Ammon's horn (tissue), 1 donor: ENCODE measurements at regions not wholly inside any gene's neighbourhood (a gene's known extent, or its start where the extent isn't known, plus 50 kb on each side); places are given as distances from the start of the nearest gene placed in this dataset.
"Not testable (repeated sequence)": the region's sequence is repeated elsewhere in the genome, so short reads cannot be mapped to it uniquely, and the experiment has no call there.

Experiments used
- DNase-seq: peaks from one replicate; pipeline ENCODE4 v3.0.0-alpha.2; 2016; ENCODE audit warnings: low spot score

DNA sequence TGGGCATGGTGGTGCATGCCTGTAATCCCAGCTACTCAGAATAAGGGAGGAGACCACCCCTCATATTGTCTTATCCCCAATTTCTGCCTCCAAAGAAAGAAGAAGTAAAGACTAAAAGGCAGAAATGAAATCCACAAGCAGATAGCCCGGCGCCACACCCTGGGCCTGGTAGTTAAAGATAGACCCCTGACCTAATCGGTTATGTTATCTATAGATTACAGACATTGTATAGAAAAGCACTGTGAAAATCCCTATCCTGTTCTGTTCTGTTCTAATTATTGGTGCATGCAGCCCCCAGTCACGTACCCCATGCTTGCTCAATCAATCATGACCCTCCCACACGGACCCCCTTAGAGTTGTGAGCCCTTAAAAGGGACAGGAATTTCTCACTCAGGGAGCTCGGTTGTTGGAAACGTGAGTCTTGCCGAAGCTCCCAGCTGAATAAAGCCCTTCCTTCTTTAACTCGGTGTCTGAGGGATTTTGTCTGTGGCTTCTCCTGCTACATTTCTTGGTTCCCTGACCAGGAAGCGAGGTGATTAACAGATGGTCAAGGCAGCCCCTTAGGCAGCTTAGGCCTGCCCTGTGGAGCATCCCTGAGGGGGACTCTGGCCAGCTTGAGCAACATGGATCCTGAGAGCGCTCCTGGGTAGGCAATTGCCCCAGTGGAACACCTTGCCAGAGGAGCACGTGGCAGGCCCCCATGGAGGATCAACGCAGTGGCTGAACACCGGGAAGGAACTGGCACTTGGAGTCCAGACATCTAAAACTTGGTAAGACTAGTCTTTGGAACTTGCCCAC is 188.7 kb upstream of the NDUFV2 start:
- not testable (repeated sequence) for DNase-seq

DNA sequence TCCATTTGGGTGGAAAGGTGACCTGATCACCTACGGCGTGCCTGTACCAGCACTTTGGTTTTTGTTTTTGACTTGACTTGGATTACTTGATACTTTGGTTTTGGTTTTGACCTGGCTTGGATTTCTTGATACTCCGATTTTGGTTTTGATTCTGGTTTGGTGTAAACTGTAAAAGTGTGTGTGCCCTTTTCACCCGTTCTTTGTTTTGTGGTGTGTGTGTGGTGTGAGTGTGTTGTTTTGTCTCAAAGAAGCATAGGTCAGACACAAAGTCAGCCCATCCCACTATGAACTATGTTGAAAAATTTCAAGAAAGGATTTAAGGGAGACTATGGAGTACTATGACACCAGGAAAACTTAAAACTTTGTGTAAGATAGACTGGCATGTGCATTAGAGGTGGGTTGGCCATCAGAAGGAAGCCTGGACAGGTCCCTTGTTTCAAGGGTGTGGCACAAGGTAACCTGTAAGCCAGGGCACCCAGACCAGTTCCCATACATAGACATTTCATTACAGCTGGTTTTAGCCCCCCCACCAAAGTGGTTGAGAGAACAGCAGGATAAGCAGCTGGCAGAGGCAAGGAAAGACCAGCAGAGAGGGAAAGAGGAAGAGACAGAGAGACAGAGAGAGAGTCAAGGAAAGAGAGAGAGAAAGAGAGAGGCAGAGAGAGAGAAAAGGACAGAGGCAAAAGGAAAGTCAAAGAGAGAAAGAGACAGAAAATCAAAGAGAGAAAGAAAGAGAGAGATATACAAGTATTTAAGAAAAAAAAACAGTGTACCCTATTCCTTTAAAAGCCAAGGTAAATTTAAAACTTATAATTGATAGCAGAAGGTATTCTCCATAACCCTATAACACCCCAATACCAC is 187.9 kb upstream of the NDUFV2 start:
- DNase-seq, result not testable (repeated sequence)

DNA sequence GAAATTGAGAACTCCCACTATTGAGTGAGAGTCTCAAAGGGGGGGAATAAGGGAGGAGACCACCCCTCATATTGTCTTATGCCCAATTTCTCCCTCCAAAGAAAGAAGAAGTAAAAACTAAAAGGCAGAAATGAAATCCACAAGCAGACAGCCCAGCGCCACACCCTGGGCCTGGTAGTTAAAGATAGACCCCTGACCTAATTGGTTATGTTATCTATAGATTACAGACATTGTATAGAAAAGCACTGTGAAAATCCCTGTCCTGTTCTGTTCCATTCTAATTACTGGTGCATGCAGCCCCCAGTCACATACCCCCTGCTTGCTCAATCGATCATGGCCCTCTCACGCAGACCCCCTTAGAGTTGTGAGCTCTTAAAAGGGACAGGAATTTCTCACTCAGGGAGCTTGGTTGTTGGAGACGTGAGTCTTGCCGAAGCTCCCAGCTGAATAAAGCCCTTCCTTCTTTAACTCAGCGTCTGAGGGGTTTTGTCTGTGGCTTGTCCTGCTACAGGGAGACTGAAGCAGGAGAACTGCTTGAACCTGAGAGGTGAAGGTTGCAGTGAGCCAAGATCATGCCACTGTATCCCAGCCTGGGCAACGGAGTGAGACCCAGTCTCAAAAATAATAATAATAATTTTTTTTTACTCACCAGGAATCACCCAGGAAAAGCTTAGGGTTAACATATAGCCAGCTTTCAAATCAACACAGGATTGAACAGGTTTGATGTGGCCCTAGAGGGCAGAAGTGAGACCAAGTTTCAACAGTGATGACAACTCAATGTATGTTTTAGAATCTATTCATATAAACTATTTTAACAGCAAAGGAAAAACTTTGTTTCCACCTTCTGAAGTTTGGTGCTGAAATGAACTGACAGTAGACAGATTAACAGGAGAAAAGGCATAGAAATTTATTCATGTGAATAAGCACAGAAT is 181.4 kb upstream of the NDUFV2 start:
- DNase-seq, result not testable (repeated sequence)

DNA sequence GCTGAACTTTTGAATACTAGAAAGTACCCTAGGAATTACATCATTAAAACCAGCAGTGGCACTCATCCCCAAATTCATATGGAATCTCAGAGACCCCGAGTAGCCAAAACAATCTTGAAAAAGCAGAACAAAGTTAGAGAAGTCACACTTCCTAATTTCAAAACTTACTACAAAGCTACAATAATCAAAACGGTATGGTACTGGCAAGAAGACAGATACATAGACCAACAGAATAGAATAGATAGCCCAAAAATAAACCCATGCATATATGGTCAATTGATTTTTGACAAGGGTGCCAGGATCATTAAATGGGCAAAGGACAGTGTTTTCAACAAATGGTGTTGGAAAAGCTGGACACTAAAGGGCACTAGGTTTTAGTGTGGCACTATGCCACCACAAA is 176.0 kb upstream of the NDUFV2 start:
- no peak for DNase-seq

DNA sequence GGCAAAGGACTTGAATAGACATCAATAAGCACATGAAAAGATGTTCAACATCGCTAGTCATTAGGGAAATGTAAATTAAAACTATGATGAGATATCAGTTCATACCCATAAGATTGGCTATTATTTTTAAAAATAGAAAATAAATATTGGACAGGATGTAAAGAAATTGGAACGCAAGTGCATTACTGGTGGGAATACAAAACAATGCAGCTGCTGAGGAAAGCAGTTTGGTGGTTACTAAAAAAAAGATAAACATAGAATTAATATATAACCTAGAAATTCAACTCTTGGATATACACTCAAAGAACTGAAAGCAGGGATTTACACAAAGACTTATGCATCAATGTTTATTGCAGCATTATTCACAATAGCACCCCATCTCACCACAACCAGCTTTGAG is 174.5 kb upstream of the NDUFV2 start:
- DNase-seq, result no peak

DNA sequence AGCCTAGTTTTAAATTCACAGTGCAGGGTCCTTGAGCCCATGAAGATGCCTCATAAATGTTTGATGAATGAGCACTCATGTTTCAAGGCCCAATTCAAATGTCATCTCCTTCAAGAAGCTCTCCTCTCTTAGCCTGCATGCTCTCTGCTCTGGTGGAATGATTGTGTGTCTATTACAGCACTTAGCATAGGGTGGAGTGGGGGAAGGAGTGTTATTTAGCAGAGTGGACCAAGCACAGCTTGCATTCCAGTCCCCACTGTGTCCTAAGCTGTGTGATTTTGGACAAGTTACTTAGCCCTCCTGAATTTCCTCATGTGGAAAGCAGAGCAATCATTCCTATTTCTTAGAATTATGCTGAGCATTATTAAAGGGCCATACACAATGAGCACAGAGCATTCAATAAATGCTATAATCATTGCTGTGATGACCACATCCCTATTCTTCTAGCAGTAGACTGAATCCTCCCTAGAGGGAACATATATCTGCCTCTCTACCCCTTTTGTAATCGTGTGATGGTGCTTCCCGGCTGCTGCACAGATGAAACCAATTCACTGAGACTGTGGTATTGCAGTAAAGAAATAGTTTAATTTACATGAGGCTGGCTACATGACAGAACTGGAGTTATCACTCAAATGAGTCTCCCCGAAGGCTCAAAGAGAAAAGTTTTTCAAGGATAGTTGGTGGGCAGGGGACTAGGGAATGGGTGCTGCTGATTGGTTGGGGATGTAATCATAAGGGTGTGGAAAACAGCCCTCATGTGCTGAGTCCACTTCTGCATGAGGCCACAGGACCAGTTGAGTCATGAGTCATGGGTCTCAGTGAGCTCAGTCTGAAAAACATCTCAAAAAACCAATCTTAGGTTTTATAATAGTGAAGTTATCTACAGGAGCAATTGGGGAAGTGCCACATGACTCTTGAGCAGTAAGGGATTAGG is 173.4 kb upstream of the NDUFV2 start:
- no peak for DNase-seq

DNA sequence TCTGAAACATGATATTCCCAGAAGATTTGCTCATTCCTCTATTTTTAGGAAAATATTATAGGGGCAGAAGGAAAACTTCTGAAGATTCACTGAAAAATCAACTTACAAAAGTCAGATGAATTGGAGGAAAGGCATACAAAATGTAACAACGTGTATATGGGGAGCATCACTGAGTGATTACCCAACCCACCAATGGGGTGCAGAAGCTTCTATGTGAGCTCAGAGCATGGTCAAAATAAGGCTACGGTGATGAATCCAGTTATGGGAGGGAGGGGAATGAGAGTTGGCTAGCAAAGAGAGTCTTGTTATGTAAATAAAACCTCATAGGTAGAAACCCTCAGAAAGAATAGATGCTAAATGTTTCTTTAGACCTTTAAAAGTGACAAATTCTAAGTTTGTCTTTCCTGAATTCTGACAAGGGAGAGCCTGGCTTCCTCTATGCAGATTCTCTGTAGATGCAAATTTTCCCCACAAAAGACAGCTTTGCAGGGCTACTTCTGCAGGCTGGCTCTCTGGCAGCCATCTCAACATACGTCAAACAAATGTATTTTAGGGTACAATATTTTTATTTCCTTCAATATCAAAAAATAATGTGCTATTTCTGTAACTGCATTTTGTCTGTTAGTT is 171.4 kb upstream of the NDUFV2 start:
- DNase-seq, result no peak

DNA sequence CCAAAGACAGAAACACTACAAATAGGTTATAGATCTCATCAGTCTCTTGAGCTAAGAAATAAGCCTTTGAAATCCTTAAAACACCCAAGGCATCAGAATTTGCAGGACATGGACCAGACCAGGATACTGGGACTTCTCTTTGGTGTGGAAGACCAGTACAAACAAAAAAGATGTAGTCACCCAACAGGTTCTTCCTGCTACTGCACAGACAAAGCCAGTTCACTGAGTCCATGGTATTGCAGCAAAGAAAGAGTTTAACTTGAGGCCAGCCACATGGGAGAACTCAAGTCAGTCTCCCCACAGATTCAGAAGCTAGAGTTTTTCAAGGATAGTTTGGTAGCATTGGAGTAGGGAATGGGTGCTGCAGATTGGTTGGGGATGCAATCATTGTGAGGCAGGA is 169.6 kb upstream of the NDUFV2 start:
- no peak for DNase-seq

DNA sequence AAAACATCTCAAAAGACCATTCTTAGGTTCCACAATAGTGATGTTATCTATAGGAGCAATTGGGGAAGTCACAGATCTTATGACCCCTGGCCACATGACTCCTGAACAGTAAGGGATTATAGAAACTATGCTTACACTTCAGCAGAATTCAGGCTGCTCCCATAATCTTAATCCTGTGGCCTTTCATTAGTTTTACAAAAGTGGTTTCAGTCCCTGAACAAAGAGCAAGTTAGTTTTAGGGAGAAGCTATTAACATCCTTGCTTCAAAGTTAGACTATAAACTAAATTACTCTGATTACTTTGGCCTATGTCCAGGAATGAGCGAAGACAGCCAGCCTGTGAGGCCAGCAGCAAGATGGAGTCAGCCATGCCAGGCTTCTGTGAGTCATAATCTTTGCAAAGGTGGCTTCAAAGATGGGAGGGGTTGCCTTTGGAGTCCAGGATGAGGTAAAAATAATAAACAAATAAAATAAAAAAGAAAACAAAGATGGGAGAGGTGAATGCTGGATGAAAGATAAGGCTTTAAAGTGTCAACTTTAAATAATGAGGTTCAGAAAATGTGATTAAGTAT is 168.7 kb upstream of the NDUFV2 start:
- DNase-seq, result no peak

DNA sequence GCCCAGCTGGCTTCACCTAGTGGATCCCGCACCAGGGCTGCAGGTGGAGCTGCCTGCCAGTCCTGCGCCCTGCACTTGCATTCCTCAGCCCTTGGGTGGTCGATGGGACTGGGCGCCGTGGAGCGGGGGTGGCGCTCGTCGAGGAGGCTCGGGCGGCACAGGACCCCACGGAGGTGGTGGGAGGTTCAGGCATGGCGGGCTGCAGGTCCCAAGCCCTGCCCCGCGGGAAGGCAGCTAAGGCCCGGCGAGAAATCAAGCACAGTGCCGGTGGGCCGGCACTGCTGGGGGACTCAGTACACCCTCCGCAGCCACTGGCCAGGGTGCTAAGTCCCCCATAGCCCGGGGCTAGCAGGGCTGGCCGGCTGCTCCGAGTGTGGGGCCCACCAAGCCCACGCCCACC is 167.2 kb upstream of the NDUFV2 start:
- DNase-seq, result not testable (repeated sequence)

DNA sequence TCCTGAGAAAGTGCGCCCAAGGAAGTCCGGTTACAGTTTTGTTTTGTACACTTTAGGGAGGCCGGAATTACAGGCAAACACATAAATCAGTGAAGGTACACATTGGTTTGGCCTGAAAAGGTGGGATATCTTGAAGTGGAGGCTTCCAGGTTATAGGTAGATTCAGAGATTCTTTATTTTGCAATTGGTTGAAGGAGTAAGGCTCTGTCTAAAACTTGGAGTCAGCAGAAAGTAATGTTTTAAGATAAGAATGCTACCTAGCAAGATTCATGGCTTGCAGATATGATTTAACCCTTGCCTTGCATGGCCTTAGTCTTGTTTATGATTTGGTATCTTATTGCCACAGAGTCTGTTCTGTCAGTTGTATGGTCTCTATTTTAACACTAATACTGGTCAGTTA is 165.9 kb upstream of the NDUFV2 start:
- DNase-seq, result no peak

DNA sequence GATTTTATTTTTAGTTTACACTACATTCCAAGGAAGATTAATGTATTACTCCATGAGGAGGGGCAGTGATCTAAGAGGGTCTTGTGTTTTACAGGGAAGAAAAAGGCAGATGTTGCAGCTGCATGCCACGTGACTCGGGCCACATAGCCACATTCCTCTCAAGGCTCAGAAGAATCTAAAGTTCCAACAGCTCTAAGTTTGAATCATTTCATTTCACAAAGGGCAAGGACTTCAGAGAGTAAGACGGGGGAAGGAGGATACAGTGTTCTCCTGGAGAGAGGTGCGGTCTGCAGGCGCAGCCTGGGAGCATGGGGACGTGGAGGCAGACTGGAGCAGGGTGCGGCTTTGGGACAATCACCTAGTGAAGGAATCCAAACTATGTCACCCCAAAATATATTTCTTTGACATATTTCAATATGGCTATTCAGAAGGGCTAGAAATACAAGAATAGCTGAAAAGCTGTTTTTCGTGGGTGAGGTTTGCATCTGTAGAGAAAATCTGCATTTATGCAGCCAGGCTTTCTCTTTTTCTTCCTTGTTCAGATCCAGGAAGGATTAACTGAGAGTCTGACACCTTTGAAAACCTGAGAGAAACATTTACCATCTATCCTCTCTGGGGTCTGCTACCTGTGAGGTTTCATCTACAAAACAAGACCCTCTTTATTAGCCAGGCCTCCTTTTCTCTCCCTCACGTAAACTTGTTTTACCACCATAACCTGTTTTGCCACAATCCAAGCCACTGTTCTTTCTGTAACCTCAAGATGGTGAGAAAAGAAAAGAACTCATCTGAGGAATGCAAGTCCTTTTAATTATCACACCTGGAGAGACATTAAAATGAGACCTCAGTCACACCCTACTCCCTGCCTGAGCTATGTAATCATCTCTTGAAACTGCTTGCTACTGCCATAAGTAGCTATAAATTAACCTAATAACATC is 165.1 kb upstream of the NDUFV2 start:
- no peak for DNase-seq

DNA sequence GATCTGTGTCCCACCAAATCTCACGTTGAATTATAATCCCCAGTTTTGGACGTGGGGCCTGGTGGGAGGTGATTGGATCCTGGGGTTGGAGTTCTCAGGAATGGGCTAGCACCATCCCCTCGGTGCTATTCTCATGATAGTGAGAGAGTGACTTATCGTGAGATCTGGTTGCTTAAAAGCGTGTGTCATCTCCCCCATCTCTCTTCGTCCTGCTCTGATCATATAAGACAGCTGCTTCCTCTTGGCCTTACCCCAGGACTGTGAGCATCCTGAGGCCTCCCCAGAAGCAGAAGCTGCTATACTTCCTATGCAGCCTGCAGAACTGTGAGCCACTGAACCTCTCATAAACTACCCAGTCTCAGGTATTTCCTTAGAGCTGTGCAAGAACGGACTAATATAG is 163.7 kb upstream of the NDUFV2 start:
- peak; percentile 47 for DNase-seq

DNA sequence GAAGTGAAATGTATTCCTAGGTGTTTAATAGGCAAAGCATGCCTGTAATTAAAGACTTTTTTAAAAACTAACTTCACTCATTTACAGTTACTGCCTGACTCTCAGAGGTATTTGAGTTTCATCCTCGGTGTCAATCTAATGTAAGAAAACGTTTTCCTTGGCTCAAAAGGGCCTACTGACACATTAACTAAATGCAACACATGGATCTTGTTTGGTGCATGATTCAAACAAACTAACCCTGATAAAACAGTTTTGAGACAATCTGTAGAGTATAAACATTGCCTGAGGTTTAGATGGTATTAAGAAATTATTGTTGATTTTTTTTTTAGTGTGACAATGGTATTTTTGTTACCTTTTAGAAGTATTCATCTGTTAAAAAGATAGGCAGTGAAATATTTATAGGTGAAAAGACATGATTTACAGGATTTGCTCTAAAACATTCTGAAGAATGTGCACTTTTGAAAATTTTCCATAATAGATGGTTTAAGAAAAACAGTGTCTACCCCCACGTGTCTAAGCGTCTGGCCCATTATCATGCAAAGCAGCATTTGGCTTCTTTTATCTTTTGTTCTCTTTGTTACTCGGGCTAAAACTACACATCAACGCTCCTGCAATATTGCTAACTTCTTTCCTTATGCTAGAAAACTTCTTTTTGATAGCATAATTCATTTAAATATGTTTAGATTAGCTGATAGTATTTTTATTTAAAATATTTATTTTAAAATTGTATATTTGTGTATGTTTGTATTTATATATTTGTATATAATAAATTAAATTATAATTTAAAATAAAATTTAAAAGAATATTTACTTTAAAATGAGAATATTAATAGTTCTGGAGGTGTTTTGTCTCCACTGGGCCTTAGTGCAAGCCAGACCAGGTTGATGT is 160.2 kb upstream of the NDUFV2 start:
- no peak for DNase-seq

DNA sequence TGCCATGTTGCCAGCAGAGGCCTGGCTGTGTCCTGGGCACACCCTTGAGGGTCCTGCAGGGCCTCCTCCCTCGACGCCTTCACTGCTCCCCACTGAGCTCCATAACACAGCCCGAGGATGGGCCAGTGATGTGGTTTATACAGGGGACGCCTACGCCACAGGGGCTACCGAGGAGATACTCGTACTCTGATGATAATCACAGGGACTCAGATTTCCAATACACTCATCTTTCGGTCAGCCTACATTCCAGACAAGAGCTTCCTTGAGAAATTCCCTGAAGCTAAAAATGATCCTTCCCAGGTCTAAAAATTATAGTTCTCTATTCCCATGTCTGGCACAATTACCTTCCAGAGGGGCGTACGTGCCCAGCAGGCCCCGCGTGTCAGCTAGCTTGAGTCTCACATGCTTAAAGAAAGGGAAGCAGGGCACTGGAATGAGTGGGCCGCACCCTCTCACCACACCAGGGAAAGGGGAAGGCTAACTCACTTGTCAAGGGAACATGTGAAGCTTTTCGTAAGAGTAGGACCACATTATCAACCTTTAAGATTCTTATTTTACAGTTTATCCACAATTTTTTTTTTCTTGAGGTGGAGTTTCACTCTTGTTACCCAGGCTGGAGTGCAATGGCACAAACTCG is 159.5 kb upstream of the NDUFV2 start:
- DNase-seq, result peak; percentile 31

DNA sequence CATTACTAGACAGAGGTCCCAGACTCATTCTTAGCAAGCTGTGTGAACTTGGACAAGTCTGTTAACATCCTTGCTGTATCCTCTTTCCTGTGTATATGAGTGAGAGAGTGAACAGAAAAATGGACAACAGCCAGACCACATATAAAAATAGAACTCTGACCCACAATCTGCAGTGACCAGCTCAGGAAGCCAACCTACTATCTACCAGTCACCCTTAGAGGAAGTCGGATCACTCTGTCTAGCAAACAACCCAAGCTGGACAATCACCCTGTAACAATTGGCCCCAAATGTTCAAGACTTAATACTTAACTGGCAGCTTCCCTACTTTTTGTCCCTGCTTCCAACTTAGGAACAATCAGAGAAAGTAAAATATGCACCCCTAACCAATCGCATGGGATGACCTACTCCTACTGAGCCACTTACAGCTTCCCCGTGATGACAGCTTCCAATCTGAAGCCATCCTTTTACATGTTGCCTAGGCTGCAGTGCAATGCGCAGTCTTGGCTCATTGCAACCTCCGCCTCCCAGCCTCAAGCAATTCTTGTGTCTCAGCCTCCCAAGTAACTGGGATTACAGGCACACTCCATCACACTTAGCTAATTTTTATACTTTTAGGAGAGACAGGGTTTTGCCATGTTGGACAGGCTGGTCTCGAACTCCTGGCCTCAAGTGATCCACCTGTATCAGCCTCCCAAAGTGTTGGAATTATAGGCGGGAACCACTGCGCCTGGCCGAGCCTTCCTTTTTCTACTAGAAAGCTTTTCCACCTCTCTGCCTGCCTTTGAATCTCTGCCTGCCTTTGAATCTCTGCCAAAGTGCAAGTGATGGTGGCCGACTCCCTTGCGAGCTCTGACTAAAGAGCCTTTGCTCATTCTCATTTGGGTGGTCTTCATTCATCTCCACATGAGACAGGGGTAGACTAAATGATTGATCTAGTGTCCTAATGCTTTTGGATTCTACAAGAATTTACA is 158.3 kb upstream of the NDUFV2 start:
- DNase-seq, result peak; percentile 34
